Stimulated activated CD4-positive, alpha-beta T cell treated with anti-CD3 and anti-CD28 coated beads, Interleukin-1b, Interleukin-23, amount 100 ng/mL, for 48 hours (primary cell): ENCODE measurements at regions not wholly inside any gene's neighbourhood (a gene's known extent, or its start where the extent isn't known, plus 50 kb on each side); places are given as distances from the start of the nearest gene placed in this dataset.
"Not testable (repeated sequence)": the region's sequence is repeated elsewhere in the genome, so short reads cannot be mapped to it uniquely, and the experiment has no call there.

Experiments used
- DNase-seq: peaks from one replicate; pipeline ENCODE4 v3.0.0-alpha.2; 2020

DNA sequence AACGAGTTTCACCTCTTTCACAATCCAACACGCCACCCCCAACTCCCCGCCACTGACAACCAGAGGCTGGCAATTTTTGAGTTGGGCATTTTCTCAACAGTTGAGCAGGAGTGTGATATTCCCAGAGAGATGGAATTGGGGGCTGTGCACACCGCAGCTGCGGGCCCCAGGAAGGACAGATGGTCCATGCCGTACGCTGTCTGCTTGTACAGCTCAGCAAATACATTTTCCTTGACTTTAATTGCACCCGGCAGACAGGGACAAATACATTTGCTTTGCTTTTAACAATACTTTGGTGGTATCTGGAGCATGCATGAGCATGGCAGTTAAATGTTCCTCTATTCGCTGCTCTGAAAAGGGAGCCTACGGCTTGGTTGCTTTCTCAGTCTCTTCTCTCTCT, 354.2 kb upstream of the DPP6 start:
- no peak for DNase-seq

DNA sequence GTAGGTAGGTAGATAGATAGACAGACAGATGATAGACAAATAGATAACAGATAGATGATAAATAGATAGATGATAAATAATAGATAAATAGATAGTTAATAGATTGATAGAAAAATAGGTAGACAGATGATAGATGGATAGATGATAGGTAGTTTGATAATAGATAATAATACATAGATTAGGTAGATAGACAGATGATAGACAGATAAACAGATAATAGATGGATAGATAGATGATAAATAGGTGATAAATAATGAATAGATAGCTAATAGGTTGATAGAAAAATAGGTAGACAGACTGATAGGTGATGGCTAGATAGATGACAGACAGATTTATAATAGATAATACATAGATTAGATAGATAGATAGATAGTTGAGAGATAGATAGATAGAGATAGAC, 350.5 kb upstream of the DPP6 start:
- DNase-seq: no peak

DNA sequence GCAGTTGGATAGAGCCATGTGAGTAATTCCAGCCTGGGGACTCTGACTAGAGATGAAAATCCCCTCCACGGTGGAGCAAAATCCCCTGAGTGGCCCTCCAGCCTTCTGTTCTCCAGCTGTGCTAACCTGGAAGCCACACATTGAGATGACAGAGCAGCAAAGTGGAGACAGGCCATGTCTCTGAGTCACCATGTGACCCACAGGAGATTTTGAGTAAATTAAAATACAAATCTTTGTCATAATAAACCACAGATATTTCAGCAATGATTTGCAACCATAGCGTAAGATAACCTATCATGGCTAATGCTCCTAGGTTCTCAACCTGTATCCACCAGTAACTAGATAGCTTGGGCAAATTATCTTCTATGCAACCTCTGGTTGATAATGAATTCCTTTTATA, 328.3 kb upstream of the DPP6 start:
- not testable (repeated sequence) for DNase-seq

DNA sequence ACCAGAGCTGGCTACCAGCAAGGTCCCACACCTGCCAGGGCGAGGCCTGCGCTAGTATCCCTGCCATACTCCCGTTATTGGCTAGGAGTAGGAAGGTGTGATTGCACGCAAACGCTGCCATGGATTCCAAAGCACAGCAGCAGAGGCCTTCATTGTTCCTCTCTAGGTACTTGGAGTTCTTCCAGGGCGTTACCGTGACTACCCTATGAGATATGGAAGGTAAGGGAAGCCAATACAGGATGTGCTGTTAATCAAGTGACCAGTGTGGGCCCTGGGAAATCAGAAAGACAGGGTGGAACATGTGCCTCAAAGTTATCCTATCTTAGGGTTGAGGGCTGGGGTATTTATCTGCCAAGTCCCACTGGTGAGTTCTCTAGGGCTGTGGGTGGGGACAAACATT, 320.7 kb upstream of the DPP6 start:
- not testable (repeated sequence) for DNase-seq

DNA sequence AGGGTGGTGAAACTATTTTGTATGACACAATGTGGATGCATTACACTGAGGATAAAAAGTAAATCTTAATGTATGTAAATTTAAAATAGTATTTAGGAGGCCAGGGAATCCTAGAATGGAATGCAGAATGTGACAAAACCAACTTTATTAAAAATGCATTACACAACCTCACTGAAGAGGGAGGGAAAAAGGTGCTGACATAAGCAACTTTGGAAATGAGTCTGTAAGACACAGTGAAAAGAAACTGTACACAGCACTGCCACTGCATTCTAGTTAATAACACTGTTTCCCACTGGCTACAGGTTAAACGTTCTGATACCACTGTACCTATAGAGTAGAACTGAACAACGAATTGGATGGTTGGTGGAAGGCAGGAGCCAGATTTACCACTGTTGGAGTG, 308.8 kb upstream of the DPP6 start:
- not testable (repeated sequence) for DNase-seq

DNA sequence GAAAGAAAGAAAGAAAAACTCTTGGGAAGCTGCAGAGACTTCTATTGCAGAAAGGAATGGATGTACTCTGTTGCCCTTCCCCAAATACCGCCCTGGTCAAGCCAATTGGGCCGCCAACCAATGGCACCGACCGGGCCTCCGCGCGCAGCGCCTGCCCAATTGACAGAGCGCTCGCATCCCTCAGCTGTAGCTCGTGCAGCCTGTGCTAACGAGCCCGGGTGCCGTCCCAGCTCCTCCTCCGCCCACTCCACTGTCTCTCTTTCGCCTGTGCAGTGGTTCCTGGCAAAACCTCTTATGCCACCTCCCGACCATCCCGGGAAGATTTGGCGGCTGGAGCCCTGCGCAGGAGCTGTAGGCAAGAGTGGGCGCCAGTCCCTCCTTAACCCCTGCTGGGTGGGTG, 304.2 kb upstream of the DPP6 start:
- not testable (repeated sequence) for DNase-seq

DNA sequence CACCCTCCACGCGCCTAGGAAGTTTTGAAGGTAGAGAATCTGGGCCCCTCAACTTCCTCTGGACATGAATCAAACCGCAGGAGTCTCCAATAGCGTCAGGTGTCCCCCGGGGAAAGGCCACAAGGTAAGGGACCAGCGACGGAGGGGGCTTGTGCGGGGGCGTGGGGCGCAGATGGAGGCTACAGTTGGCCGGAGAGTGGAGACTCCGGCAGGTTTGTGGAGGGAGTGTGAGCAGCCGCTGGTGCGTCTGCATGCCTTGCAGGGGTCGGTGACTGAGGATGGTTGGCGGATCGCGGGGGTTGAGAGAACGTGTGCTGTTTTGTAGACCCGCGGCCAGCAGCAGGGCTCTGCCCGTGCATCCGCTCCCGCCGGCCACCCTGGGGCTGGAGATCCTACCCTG, 303.3 kb upstream of the DPP6 start:
- not testable (repeated sequence) for DNase-seq

DNA sequence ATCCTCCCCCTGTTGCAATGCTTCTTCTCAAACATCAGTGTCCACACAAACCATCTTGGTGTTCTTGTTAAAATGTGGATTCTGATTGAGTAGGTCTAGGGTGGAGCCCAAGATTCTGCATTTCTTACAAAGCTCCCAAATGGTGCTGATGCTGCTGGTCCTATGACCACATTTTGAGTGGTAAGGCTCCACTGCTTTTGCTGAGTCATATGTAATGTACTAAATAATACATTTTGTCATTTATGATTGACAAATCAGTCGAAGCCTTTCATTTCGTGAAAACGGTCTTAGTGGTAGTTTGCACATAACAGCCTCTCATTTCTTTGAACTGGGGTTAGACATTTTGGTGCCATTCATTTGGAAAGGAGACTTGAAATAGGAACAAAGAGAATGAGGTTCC, 286.3 kb upstream of the DPP6 start:
- not testable (repeated sequence) for DNase-seq

DNA sequence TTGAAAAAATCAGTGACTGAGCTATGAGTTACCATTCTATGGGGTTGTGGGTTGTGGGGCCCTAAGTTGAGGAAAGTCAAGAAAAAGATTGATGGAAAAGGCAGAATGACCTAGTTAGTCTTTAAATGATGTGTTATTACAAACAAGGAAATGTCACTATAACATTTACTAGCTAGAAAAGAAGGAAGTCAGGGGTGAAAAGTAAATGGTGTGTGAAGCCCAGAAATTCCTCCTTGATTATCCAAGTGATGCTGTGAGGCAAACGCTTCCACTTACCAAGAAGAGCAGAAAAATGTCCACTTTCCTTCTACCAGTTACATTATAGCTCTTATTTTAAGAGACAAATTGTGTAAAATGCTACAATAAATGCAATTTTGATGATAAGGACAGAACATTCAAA, 285.3 kb upstream of the DPP6 start:
- DNase-seq: not testable (repeated sequence)

DNA sequence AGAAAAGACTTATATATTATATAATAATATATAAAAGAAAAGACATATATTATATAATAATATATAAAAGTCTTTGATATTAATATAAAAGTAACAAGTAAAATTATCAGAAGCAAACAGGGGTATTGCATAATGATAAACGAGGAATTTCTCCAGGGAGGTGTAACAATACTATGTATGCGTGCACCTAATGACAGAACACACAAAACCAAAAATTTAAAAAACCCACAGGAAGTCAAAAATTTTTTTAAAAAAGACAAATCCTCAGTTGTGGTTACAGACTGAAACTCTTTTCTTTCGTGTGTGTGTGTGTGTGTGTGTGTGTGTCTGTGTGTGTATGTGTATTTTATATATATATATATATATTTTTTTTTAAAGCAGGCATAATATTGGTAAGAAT, 279.2 kb upstream of the DPP6 start:
- no peak for DNase-seq

DNA sequence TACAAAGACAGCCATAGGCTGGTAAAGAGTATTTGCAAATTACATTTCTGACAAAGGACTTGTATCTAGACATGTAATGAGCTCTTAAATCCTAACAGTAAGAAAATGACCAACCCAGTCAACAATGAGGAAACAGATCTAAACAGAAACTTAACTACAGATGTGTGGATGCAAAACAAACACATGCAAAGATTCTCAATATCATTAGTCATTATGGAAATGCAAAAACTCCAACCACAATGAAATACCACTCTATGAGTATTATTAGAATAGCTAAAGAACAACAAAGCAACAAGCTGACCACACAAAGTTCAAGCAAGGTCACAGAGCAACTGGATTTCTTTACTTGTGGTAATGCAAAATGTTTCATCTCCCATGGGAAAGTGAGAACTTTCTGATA, 275.3 kb upstream of the DPP6 start:
- DNase-seq: not testable (repeated sequence)

DNA sequence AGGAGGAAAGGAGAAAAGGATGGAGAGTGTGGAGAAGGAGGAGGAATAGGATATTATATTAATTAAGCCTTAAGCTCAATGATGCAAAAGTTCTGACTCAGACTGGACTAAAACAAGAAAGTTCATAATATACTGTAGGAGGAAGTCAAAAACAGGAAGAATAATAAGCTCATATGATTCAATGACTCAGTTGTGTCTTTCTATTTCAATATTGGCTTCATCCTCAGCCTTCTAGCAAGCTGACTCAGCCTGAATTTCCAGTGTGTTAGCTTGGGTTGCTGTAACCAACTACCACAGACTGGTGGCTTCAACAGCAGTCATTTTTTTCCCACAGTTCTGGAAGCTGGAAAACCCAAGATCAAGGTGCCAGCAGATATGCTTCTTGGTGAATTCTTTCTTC, 254.8 kb upstream of the DPP6 start:
- DNase-seq: not testable (repeated sequence)

DNA sequence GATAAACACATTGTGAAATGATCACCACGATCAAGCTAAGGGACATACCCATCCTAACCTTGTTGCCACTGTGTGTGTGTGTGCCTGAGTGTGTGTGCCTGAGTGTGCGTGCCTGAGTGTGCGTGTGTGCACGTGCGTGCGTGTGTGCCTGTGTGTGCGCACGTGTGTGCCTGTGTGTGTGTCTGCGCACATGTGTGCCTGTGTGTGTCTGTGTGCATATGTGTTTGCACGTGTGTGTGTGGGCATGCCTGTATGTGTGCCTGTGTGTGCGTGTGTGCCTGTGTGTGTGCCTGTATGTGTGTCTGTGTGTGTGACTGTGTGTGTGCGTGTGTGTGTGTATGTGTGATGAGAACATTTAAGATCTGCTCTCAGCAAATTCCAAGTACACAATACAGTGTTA, 244.1 kb upstream of the DPP6 start:
- no peak for DNase-seq

DNA sequence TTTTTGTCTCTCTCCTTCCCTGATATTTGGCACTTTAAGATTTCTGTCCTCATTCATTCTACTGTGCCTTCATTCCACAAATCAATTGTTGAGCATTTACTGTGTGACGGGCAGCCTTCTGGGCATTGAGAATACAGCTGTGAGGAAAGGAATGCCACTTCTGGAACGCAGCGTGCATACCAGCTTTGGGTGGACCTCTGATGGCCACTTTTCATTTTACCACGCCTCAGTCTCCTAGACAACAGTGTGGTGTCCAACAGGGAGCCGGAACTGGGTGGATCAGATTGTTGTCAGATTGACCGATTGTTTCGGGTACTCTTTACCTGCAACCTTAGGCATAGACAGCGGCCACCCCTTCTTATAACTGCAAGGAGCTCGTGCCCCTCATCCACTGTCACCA, 222.7 kb upstream of the DPP6 start:
- no peak for DNase-seq

DNA sequence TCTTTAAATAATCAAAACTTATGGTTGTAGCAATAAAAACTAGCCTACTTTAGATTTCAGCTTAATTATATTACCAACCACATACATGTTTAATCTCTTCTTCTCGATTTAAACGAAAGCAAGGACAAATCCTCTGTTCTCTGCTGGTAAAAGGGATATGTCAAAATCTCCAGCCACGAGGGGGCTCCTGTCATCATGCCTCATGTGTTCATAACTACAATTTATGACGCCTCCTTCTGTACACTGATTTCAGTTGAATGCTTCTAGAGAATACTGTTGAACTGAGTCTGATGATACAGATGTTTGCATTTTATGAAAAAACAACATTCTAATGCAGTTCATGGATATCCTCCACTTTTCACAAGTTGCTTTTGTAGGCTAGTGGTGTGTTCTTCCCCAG, 220.0 kb upstream of the DPP6 start:
- DNase-seq: no peak

DNA sequence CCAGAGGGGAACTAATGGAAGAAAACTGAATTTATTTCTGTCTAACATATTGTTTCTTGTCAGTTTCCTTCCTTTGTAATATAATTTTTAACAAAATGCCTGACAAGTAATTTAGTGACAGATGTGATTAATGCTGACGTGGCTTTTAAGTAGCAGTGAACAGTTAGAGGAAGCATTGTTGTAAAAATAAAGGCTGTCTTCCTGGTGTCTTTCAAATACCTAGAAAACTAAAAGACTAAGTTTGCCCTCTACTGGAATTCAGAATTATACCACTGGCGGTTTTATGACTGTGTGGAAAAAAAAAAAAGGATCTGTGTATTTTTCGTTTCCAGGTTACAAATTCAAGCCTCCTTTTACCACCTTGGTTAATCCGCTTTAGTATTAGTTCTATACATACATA, 217.1 kb upstream of the DPP6 start:
- DNase-seq: no peak

DNA sequence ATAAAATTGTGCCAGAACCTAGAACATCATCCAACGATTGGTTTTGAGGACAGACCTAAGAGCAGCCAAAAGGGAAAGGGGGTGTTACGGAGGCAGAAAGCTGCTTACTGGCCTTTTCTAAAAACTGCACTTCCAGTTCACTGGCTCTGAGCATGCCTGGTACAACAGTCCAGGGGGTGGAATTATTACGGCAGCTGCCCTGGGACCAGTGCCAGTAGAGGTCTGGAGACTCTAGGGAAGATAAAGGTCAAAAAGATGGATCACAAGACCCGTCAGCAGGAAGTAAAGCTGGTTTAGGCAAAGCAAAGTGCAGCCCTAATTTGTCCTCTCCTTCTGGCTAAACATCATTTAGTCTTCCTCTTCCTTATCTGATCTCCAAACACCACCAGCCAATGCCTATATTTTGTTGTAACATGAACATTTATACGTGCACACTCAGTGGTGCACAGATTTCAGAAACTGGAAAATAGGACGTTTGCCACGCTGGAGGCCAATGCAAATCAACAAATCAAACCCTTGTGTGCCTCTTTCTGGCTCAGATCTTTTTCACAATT, 216.4 kb upstream of the DPP6 start:
- no peak for DNase-seq

DNA sequence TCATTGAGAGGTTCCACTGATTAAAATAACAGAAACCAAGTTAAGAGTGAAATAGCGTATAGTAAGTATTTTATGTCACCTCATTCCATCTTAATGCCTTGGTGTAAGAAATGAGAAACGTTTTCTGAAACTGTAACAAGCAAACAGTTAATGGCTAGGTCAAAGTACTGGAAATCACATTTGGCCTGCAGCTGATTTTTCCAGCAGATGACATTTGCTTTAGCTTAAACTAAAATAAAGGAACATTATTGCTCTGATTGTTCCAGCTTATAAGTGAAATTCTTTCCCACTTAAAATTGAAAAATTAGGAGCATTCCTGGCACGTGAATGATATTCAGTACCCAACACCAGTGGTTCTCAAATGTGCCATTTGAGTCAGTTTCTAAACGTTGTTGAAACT, 213.6 kb upstream of the DPP6 start:
- no peak for DNase-seq

DNA sequence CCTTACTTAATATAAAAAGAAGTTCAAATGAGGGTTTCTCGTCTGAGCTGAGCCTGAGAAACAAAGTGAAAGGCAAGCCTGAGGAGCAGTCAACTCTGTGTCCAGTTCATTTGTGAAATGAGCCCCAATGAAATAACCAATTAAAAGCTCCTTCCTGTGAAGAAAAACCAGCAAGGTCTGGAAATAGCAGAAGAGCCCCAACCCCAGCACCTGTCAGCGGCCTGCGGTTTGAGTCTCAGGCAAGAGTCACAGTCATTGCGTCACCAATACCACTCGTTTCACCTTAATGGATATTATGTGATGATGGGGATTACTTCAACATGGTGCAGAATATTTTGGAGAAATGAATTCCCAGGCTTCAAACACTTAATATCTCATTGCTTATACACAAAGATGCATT, 211.3 kb upstream of the DPP6 start:
- DNase-seq: no peak

DNA sequence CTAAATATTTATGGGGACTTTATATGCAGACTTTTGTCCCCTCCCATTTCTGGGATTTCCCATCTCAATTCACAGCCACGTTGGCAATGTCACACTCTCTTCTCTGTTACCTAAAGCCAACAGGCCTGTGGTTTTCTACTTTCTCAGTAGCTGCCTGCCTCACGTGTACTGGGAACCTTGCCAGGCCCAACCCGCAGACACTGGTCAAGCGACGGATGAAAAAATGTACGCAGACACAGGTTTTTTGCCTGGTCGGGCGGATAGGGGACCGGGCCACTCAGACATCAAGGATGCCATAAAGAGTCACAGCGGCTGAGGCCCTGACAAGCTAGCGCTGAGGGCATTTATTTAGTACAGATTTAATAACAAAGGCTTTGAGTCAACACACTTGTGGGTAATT, 204.4 kb upstream of the DPP6 start:
- DNase-seq: no peak

DNA sequence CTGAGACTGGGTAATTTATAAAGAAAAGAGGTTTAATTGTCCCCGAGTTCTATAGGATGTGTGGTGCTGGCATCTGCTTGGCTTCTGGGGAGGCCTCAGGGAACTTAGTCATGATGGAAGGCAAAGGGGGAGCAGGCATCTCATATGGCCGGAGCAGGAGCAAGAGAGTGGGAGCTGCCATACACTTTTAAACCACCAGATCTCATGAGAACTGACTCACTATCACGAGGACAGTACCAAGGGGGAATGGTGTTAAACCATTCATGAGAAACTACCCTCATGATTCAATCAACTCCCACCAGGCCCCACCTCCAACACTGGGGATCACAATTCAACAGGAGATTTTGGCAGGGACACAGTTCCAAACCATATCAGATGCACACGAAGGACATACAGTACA, 199.9 kb upstream of the DPP6 start:
- no peak for DNase-seq

DNA sequence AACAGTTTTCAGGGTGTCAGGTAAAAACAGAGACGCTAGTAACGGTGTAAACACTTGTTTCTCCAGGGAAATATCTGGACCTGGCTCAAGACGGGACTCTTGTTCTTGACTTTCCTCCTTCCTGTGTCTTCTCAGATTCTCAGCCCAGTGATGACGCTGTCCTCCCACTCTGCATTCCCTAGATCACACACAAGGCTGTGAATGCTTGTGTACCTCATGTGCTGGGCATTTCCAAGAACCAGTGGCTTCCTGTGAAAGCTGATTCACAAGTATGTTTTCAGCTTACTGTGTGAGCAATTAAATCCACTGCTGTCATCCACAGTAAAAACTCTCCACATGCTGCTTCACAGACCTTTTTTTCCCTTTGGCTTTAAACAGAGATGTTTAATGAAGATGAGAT, 193.8 kb upstream of the DPP6 start:
- DNase-seq: no peak

DNA sequence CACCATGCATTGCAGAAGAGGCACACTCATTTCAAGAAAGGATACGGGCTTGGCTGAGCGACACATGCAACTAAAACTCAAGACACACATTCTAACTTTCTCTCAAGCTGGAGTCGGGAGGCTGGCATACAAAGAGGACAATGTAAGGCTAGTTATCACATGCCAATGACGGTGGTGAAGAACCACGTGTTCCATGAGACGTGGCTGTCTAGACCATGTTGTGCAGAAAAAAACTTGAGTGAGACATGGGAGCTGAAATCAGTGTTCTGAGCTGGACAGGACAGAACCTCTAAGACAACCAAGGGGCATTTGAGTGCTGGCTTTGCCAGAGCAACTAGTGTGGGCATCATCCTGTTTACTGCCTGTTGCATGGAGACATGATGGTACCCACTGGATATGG, 193.0 kb upstream of the DPP6 start:
- DNase-seq: no peak

DNA sequence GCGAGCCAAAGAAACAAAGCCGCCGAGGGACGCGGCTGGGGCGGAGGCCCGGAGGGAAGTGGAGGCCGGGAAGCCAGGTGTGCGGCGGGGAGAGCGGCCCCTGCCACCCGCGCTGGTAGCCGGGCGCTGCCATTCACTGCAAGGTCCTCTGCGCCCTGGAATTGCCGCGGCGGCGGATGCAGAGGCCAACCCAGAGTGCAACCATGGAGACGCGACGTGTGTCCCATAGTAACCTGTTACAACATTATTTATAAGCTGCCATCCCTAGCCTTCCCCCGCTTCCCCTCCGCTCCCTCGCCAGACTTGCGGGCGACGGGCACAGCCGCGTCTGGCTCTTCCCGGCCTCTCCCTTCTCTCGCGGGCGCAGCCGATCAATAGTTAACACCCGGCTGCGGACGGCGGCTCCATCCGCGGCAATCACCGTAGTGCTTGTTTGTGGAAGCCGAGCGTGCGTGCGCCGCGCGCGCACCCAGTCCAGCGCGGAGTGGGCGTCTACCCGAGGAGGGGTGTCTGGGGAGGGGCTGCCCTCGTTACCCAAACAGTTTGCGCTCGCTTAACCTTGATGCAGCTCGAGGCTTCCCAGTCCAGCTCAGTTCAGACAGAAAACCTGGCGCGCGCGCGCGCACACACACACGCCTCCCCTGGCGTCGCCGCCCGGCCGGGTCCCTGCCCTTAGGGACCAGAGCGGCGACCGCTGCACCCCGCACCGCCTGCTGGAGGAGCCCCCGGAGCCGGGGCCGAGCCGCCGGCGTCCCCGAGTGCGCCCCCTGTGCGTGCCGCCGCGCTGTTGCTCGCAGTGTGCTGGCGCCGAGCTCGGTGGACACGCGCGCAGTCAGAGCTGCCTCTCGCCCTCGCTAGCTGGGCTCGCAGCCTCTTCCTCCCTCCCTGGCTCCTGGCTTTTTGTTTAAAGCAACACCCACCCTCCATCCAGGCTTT, 165.4 kb upstream of the DPP6 start:
- no peak for DNase-seq
